ENCODE measurements at regions not wholly inside any gene's neighbourhood (a gene's known extent, or its start where the extent isn't known, plus 50 kb on each side); places are given as distances from the start of the nearest gene placed in this dataset.

DNA sequence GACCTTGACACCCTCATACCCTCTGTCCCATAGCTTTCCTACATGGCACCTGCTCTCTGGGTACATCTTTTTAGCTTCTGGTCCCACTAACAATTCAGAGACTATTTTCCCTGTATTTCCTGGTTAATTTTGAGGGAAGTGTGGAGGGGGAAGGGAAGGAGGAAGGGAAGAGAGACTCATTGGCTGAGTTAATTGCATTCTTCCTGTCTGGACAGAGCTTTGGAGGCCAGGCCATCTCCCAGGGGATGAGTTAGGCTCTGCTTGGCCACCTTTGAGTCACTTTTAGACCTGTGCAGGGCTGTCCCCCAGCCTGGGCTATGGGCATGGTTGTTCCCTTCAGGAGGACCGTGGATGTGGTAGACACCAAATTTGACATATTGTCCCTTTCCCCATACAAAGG, 167.9 kb upstream of the PGRMC2 start:
- Histone ChIP-seq H2BK15ac (ENCODE audit: low read depth, low read length) (peak overlapping the region; percentile 89; the same call in 2 of the 3 replicates), H4K5ac (ENCODE audit: low read depth, low read length) (peak overlapping the region; percentile 96), H2BK20ac (ENCODE audit: low read depth, low read length) (peak overlapping the region; percentile 95), H3K18ac (ENCODE audit: low read depth, low read length) (peak overlapping the region; percentile 90), H2BK120ac (ENCODE audit: low read depth, low read length) (peak overlapping the region; percentile 92), H3K4me2 (ENCODE audit: low read depth, low read length) (no peak overlapping the region), H3K4ac (ENCODE audit: low read depth, low read length) (peak overlapping the region; percentile 91), H3K9me3 (ENCODE audit: control insufficient read depth, insufficient read depth, low read length) (no peaks in the 10 kb centered on the region), H4K91ac (ENCODE audit: insufficient read depth, low read depth, low read length) (peak overlapping the region; percentile 86), H3K4me3 (ENCODE audit: insufficient read depth, low read depth, low read length) (no peak overlapping the region), H3K27me3 (ENCODE audit: control insufficient read depth, insufficient read depth, low read length) (no peaks in the 10 kb centered on the region), H3K23ac (ENCODE audit: low read depth, low read length) (peak overlapping the region; percentile 21; the same call in 1 of the 2 replicates), H3K27ac (ENCODE audit: insufficient read depth, low read length) (peak overlapping the region; percentile 77), H3K36me3 (ENCODE audit: control insufficient read depth, insufficient read depth, low read length) (no peaks in the 10 kb centered on the region), H4K20me1 (ENCODE audit: insufficient read depth, low read length) (no peaks in the 10 kb centered on the region), H2AFZ (replicated peaks; ENCODE audit: low read length, poor library complexity) (no peak overlapping the region), H3K79me1 (ENCODE audit: low read depth in 1 of 2, low read length in 2 of 2) (0 out of 4 replicates have a peak, but pooled peaks cover 0 to 4% of the 10 kb centered on the region in 2 experiments), H2BK5ac (ENCODE audit: low read depth, low read length, poor library complexity, severe bottlenecking) (peak overlapping the region; percentile 88), H4K8ac (ENCODE audit: low read depth in 2 of 2, low read length in 2 of 2) (peak overlapping the region; percentile 45 to 86; a peak in 3 of 4 replicates), H3K14ac (replicated peaks; ENCODE audit: low read depth, low read length) (peak overlapping the region; percentile 69), H3K56ac (ENCODE audit: extremely low read depth, insufficient read depth, low read length) (no peak overlapping the region), H2AK9ac (replicated peaks; ENCODE audit: low read depth, low read length, poor library complexity) (no peak overlapping the region), H3K4me1 (ENCODE audit: control insufficient read depth, insufficient read depth, low read length) (peaks cover 20% of the 10 kb centered on the region), H3K9me1 (ENCODE audit: insufficient read depth, low read length) (peaks cover 17% of the 10 kb centered on the region), H3K9ac (ENCODE audit: low read depth, low read length) (0 out of 2 replicates have a peak overlapping the region, but pooled peaks have one; percentile 13), H2AK5ac (ENCODE audit: low read depth, low read length) (peak overlapping the region; percentile 98)
- no CpG with 5 or more reads among the region's 1 CpG for WGBS, 2 experiments (ENCODE audit: extremely low coverage in 2 of 2, insufficient read length in 1 of 2)
- CTCF ChIA-PET, result interaction anchor here (0.8 to 1.9 kb wide), 5 partner anchors 8 to 408 kb away, joined by 3 to 6 read pairs (median 4); no protein-coding TSS in a partner anchor
- POLR2A ChIA-PET (ENCODE audit: unreplicated experiment), result no interaction called here
- dilution Hi-C loops (cut with HindIII; ENCODE audit: low sequenced_read_pairs, unreplicated experiment) (no loop called here), intact Hi-C loops (cut with micrococcal nuclease) (loop anchor here (2.0 to 10.0 kb wide), 4 partner anchors 73 to 199 kb away; partner anchors contain the start of gene PGRMC2), in situ Hi-C loops (cut with MboI; ENCODE audit: low sequenced_read_pairs) (loop anchor here (10.0 kb wide), 1 partner anchor 261 kb away; no protein-coding TSS in a partner anchor)
- BruUV-seq (replicated peaks), result no TSS peak
- ATAC-seq (ENCODE audit: low read depth) (no peak), DNase-seq (no peak)
- TF ChIP-seq NFE2L2 (IDR thresholded peaks at IDR 0.05; ENCODE audit: low read depth, low read length), result no peak
- no peak for TF ChIP-seq MAFK (IDR thresholded peaks at IDR 0.05; ENCODE audit: low read depth, low read length)
- TF ChIP-seq RCOR1 (IDR thresholded peaks at IDR 0.05; ENCODE audit: insufficient replicate concordance, low read length), result no peak
- no peak for TF ChIP-seq USF2 (IDR thresholded peaks at IDR 0.05; ENCODE audit: low read depth, low read length)

All from IMR-90 (cell line).